ENCODE measurements at regions not wholly inside any gene's neighbourhood (a gene's known extent, or its start where the extent isn't known, plus 50 kb on each side); places are given as distances from the start of the nearest gene placed in this dataset.

- ATAC-seq, result no peak
- Mint-ChIP-seq H3K4me1 (no peaks in the 10 kb centered on the region), H3K9me3 (ENCODE audit: low read depth) (no peaks in the 10 kb centered on the region), H3K27me3 (no peaks in the 10 kb centered on the region), H3K4me3 (no peak overlapping the region), H3K36me3 (no peaks in the 10 kb centered on the region), H3K27ac (no peak overlapping the region)
- no peak for DNase-seq
- CTCF ChIA-PET, result no interaction called here
Measured at GRCh38 chr9:78746010-78746409, 449.1 kb downstream of the PSAT1 start.

GRCh38 chr9:78753039-78753438 is 456.1 kb downstream of the PSAT1 start:
- CTCF ChIA-PET, result no interaction called here
- Mint-ChIP-seq H3K27ac (no peak overlapping the region), H3K27me3 (no peaks in the 10 kb centered on the region), H3K4me3 (no peak overlapping the region), H3K9me3 (ENCODE audit: low read depth) (no peaks in the 10 kb centered on the region), H3K36me3 (no peaks in the 10 kb centered on the region), H3K4me1 (no peaks in the 10 kb centered on the region)
- DNase-seq, result no peak
- no peak for ATAC-seq

GRCh38 chr9:78756813-78757510 is 460.0 kb downstream of the PSAT1 start:
- H3K4me3 Mint-ChIP-seq, result no peak overlapping the region
- H3K27me3 Mint-ChIP-seq, result no peaks in the 10 kb centered on the region
- CTCF ChIA-PET, result no interaction called here
- DNase-seq (no peak), ATAC-seq (no peak)
- no peaks in the 10 kb centered on the region for H3K4me1 Mint-ChIP-seq
- H3K9me3 Mint-ChIP-seq (ENCODE audit: low read depth), result no peaks in the 10 kb centered on the region
- no peak overlapping the region for H3K27ac Mint-ChIP-seq
- H3K36me3 Mint-ChIP-seq, result no peaks in the 10 kb centered on the region

GRCh38 chr9:78763424-78763823 is 466.5 kb downstream of the PSAT1 start:
- DNase-seq, result no peak
- H3K27ac Mint-ChIP-seq, result no peak overlapping the region
- no peak overlapping the region for H3K4me3 Mint-ChIP-seq
- ATAC-seq, result no peak
- no peaks in the 10 kb centered on the region for H3K36me3 Mint-ChIP-seq
- H3K9me3 Mint-ChIP-seq (ENCODE audit: low read depth), result no peaks in the 10 kb centered on the region
- H3K27me3 Mint-ChIP-seq, result no peaks in the 10 kb centered on the region
- H3K4me1 Mint-ChIP-seq, result no peaks in the 10 kb centered on the region
- CTCF ChIA-PET, result no interaction called here

- H3K4me1 Mint-ChIP-seq, result no peaks in the 10 kb centered on the region
- no peaks in the 10 kb centered on the region for H3K27me3 Mint-ChIP-seq
- CTCF ChIA-PET, result no interaction called here
- DNase-seq (no peak), ATAC-seq (no peak)
- no peak overlapping the region for H3K4me3 Mint-ChIP-seq
- H3K27ac Mint-ChIP-seq, result no peak overlapping the region
- no peaks in the 10 kb centered on the region for H3K9me3 Mint-ChIP-seq (ENCODE audit: low read depth)
- H3K36me3 Mint-ChIP-seq, result no peaks in the 10 kb centered on the region
Measured at GRCh38 chr9:78765861-78766260, 468.9 kb downstream of the PSAT1 start.

- Mint-ChIP-seq H3K27ac (no peak overlapping the region), H3K4me3 (no peak overlapping the region), H3K4me1 (no peaks in the 10 kb centered on the region), H3K27me3 (no peaks in the 10 kb centered on the region), H3K9me3 (ENCODE audit: low read depth) (no peaks in the 10 kb centered on the region), H3K36me3 (no peaks in the 10 kb centered on the region)
- CTCF ChIA-PET, result no interaction called here
- ATAC-seq (no peak), DNase-seq (no peak)
Measured at GRCh38 chr9:78767490-78767889, 470.6 kb downstream of the PSAT1 start.

- no peak overlapping the region for H3K27ac Mint-ChIP-seq
- H3K36me3 Mint-ChIP-seq, result no peaks in the 10 kb centered on the region
- H3K4me3 Mint-ChIP-seq, result no peak overlapping the region
- H3K4me1 Mint-ChIP-seq, result no peaks in the 10 kb centered on the region
- H3K9me3 Mint-ChIP-seq (ENCODE audit: low read depth), result no peaks in the 10 kb centered on the region
- no peak for DNase-seq
- no peak for ATAC-seq
- H3K27me3 Mint-ChIP-seq, result no peaks in the 10 kb centered on the region
- CTCF ChIA-PET, result no interaction called here
Measured at GRCh38 chr9:78769690-78770089, 472.8 kb downstream of the PSAT1 start.

GRCh38 chr9:78775211-78775610 is 478.3 kb downstream of the PSAT1 start:
- Mint-ChIP-seq H3K4me3 (no peak overlapping the region), H3K36me3 (no peaks in the 10 kb centered on the region), H3K4me1 (no peaks in the 10 kb centered on the region), H3K9me3 (ENCODE audit: low read depth) (no peaks in the 10 kb centered on the region), H3K27me3 (no peaks in the 10 kb centered on the region), H3K27ac (no peak overlapping the region)
- DNase-seq, result no peak
- no peak for ATAC-seq
- CTCF ChIA-PET, result no interaction called here

GRCh38 chr9:78775696-78776295 is 478.9 kb downstream of the PSAT1 start:
- Mint-ChIP-seq H3K36me3 (no peaks in the 10 kb centered on the region), H3K4me3 (no peak overlapping the region), H3K27ac (no peak overlapping the region), H3K27me3 (no peaks in the 10 kb centered on the region), H3K9me3 (ENCODE audit: low read depth) (no peaks in the 10 kb centered on the region), H3K4me1 (no peaks in the 10 kb centered on the region)
- no peak for ATAC-seq
- CTCF ChIA-PET, result no interaction called here
- DNase-seq, result no peak

- Mint-ChIP-seq H3K4me3 (no peak overlapping the region), H3K27me3 (no peaks in the 10 kb centered on the region), H3K36me3 (no peaks in the 10 kb centered on the region), H3K4me1 (no peaks in the 10 kb centered on the region), H3K9me3 (ENCODE audit: low read depth) (no peaks in the 10 kb centered on the region), H3K27ac (no peak overlapping the region)
- ATAC-seq (no peak), DNase-seq (no peak)
- CTCF ChIA-PET, result no interaction called here
Measured at GRCh38 chr9:78777747-78778146, 480.8 kb downstream of the PSAT1 start.

GRCh38 chr9:78778318-78778717 is 481.4 kb downstream of the PSAT1 start:
- CTCF ChIA-PET, result no interaction called here
- Mint-ChIP-seq H3K4me1 (no peaks in the 10 kb centered on the region), H3K27me3 (no peaks in the 10 kb centered on the region), H3K36me3 (no peaks in the 10 kb centered on the region), H3K9me3 (ENCODE audit: low read depth) (no peaks in the 10 kb centered on the region), H3K27ac (no peak overlapping the region), H3K4me3 (no peak overlapping the region)
- DNase-seq, result no peak
- ATAC-seq, result no peak

- Mint-ChIP-seq H3K27me3 (no peaks in the 10 kb centered on the region), H3K9me3 (ENCODE audit: low read depth) (no peaks in the 10 kb centered on the region), H3K27ac (no peak overlapping the region), H3K4me3 (no peak overlapping the region), H3K4me1 (no peaks in the 10 kb centered on the region), H3K36me3 (no peaks in the 10 kb centered on the region)
- CTCF ChIA-PET, result no interaction called here
- DNase-seq (no peak), ATAC-seq (no peak)
Measured at GRCh38 chr9:78778861-78779374, 482.0 kb downstream of the PSAT1 start.

- Mint-ChIP-seq H3K4me3 (no peak overlapping the region), H3K9me3 (ENCODE audit: low read depth) (no peaks in the 10 kb centered on the region), H3K36me3 (no peaks in the 10 kb centered on the region), H3K4me1 (no peaks in the 10 kb centered on the region), H3K27ac (no peak overlapping the region), H3K27me3 (no peaks in the 10 kb centered on the region)
- ATAC-seq (no peak), DNase-seq (no peak)
- CTCF ChIA-PET, result no interaction called here
Measured at GRCh38 chr9:78781681-78782080, 484.8 kb downstream of the PSAT1 start.

- H3K27ac Mint-ChIP-seq, result no peak overlapping the region
- CTCF ChIA-PET, result no interaction called here
Measured at GRCh38 chr9:78782234-78782633, 485.3 kb downstream of the PSAT1 start.

More at GRCh38 chr9:78782234-78782633, 485.3 kb downstream of the PSAT1 start:
- H3K4me1 Mint-ChIP-seq, result no peaks in the 10 kb centered on the region
- DNase-seq, result no peak
- no peak overlapping the region for H3K4me3 Mint-ChIP-seq
- H3K27me3 Mint-ChIP-seq, result no peaks in the 10 kb centered on the region
- no peaks in the 10 kb centered on the region for H3K36me3 Mint-ChIP-seq
- ATAC-seq, result no peak
- no peaks in the 10 kb centered on the region for H3K9me3 Mint-ChIP-seq (ENCODE audit: low read depth)

Measured in activated CD8-positive, alpha-beta memory T cell treated with anti-CD3 and anti-CD28 coated beads, Interleukin-2, amount 10 ng/mL, durations not matched to agents 7 days and 5 days (primary cell).